ENCODE measurements at regions not wholly inside any gene's neighbourhood (a gene's known extent, or its start where the extent isn't known, plus 50 kb on each side); places are given as distances from the start of the nearest gene placed in this dataset.

DNA sequence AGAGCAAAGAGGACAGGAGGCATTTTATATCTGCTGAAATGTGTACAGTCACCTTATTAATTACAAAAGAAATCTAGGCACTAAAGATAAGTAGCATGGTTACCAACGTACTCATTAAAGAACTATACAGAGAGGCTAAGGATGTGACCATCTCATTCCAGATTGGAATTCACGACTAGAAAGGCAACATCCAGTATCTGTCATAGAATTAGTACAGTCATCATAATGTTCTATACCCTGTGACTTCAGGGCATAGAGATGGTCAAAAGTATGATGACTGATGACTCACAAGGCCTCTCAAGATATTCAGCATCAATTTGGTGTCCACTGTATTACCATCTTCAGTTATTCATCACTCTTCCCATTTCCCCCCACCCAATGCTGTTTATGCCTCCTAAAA lies 144.0 kb upstream of the PLEKHG7 start:
- TF ChIP-seq, protein P1, sequence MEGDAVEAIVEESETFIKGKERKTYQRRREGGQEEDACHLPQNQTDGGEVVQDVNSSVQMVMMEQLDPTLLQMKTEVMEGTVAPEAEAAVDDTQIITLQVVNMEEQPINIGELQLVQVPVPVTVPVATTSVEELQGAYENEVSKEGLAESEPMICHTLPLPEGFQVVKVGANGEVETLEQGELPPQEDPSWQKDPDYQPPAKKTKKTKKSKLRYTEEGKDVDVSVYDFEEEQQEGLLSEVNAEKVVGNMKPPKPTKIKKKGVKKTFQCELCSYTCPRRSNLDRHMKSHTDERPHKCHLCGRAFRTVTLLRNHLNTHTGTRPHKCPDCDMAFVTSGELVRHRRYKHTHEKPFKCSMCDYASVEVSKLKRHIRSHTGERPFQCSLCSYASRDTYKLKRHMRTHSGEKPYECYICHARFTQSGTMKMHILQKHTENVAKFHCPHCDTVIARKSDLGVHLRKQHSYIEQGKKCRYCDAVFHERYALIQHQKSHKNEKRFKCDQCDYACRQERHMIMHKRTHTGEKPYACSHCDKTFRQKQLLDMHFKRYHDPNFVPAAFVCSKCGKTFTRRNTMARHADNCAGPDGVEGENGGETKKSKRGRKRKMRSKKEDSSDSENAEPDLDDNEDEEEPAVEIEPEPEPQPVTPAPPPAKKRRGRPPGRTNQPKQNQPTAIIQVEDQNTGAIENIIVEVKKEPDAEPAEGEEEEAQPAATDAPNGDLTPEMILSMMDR (IDR thresholded peaks at IDR 0.05): no peak
- TF ChIP-seq POLR2A (IDR thresholded peaks at IDR 0.05): no peak

All from thyroid gland (tissue), 4 donors.